GM18519 (cell line): ENCODE measurements at regions not wholly inside any gene's neighbourhood (a gene's known extent, or its start where the extent isn't known, plus 50 kb on each side); places are given as distances from the start of the nearest gene placed in this dataset.
A peak's percentile ranks its signal among the peaks of the same experiment; 100 is the strongest.

ENCODE experiments used
- ATAC-seq: cut with Tn5 transposase; IDR thresholded peaks from one replicate; pipeline ENCODE4 v1.9.1; 2021; ENCODE audit warnings: mild to moderate bottlenecking, moderate library complexity; ENCODE audit not compliant: unreplicated experiment, low FRiP score

DNA sequence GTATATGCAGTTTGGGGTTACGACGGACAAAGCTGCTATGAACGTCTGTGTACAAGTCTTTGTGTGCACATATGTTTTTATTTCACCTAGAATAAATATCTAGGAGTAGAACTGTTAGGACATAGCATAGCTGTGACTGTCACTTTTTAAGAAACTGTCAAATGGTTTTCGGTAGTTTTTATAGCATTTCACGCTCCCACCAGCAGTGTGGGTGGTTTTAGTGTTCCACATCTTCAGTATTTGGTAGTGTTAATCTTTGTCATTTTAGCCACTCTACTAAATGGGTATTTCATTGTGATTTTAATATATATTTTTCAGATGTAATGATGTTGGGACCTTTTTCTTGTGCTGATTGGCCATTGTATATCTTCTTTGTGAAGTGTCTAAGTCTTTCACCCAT, 109.1 kb upstream of the BCAT1 start:
- no peak for ATAC-seq

DNA sequence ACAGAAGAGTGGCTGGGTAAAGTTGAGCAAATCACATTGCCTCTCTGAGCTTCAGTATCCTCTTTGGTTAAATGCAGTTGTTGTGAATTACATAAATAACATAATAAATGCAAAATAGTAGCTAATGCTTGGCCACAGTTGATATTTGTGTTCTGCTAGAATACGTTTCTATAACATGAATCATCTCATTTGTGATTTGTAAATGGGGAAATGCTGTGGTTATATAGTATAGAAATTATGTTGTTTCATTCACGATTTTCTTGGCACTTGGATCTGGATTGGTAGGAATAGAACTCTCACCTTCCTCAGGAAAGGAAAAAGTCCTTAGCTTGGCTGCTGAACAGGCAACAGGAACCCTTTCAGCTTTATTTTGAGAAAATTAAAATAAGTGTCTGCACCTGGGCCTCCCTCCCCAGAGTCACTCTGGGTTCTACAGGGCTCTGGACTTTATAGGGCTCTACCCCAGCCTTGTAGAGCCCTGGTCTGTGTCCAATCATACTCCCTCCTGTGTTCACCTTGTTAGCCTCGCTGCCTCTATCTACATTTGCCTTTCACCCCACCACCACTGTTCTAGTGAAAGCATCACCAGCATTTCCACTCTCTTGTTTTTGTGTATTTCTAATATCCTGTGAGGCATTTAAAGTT, 107.7 kb upstream of the BCAT1 start:
- ATAC-seq, result no peak

DNA sequence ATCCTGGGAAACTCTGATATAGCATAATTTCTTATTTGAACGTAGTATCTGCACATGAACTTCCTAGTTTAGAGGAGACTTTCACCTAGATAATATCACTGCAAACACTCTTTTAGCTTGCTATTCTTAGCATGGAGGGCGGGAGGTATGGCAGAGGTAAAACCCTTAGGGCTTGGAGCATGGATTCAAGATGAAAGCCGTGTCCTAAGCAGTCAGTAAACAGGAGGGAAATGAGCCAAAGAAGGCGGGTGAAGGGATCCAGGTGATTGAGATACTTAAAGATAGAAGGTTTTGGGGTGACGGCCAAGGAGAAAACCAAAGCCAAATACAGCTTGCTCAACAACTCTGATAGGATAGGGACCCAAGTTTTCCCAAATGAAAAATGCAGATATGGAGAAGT, 107.1 kb upstream of the BCAT1 start:
- no peak for ATAC-seq

DNA sequence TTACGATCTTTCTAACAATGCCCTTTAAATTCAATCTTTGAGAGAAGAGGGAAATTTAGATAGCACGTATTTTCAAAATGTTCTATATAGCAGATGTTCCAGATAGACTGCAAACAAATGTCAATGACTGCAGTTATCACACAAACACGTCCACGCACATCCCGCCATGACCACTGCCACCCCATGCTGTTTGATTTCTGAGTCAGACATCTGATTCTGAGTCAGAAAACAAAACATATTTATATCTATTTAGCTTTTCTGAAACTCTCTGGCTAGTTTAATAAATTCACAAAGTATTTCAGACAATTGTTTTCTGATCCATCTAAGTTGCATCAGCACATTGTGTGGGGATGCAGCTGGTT, 105.9 kb upstream of the BCAT1 start:
- ATAC-seq, result no peak

DNA sequence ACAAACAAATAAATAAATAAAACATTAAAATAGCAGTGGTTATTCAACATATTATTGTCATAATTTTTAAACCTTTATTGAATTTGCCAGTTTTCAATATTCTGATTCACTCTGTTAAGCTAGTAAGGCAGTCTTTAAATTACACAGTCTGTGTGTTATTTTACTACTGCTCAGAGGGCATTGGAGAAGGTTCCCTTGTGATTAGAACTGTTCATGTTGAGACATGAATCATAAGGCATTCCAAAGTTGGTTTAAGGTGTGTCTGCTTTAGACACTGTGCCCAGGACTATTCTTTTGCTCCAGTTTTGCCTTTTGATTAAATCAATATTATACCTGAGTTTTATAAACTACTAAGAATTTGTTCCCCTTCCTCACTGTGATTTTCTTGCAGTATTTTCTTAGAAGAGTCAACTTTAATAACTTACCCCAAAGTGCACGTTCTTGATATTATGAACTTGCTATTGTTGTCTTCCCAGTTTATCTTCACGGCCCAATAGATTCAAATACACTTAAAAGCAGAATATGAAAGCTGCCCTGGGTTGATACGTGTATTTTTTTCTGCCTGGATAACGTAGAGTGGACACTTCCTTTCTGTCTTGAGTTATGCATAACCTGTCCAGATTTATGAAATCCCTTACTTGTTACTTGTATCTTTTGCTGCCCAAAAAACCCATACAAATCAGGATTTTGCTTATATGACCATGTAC, 105.3 kb upstream of the BCAT1 start:
- no peak for ATAC-seq

DNA sequence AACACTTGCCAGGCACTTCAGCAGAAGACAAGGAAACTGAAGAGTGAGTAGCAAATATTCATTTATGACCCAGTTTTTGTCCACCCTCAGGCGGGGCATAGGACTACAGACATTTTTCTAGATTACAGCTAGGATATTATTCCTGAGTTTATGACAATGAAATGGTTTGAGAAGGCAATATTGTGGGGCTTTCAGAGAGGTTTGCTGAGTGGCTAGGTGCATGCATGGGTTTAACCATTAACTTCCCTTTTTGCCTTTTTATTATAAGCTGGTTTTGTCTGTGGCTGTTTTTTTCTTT, 104.0 kb upstream of the BCAT1 start:
- ATAC-seq, result no peak

DNA sequence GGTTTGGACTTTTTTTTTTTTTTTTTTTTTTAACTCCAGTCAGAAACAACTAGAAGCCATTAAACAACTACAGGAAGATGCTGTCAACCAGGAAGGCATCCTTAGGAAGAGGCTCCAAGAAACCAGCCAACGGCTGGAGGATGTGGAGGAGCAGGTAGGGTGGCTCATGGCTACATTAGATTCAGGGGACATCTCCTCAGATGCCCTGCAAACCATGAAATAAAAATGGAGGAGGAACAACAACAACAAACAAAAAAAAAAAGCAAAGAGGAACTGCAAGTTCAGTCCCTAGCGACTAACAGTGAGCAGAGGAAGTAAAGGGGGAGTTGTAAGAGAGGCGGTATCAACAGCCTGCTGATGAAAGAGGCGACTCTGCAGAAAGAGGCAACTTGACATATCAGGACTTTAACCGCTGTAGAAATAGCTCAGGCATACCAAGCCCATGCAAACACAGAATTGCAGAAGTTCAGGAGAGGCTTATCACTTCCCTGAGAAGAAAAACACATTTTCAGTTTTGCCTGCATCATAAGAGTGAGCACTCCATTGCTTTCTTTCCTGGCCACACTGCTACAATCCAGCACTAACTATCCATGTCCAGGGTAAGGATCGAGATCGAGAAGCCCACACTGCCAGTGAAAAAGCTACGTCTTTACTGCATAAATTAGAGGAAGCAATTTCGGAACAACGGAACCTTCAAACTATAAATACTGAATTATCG, 103.5 kb upstream of the BCAT1 start:
- peak; percentile 58 for ATAC-seq

DNA sequence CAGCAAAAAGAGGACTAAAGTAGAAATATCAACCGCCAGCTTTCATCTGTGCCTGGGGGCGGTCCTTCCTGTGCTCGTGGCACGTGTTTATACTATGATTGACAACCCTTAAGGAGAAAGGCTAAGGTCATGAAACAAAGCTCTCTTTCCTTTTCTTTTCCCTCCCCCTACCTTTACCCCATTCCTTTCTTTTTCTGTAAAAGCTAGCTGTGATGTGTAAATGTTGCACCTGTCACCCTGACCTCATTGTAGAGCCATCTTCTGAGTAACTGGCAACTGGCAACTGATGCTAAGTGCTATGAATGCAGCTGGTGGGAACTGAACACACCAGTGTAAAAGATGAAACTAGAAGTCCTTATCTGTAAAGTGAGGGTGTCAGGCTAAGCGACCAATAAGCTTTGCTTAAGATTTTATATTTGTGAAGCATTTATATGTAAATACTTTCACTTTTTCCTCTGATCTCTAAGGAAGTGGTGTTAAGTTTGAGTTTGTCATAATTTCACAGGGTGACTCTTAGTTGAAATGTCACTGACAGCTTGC, 102.8 kb upstream of the BCAT1 start:
- ATAC-seq, result peak; percentile 43

DNA sequence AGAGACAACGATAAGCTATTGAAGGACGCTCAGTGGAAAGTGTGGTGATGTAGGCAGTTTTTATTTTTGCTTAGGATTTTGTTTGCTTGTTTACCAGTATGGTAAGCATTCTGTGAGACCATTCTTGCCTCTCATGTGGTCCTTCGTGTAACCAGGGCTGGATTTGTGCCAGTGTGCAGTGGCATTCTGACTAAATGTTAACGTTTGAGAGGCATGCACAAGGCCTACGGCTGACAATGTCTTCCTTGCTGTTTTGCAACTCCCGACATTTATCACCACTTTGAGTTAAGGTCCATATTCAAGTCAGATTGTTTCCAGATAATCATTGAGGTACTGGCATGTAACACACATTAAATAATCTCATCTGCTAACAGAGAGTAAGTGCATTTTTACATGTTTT, 102.3 kb upstream of the BCAT1 start:
- ATAC-seq, result no peak

DNA sequence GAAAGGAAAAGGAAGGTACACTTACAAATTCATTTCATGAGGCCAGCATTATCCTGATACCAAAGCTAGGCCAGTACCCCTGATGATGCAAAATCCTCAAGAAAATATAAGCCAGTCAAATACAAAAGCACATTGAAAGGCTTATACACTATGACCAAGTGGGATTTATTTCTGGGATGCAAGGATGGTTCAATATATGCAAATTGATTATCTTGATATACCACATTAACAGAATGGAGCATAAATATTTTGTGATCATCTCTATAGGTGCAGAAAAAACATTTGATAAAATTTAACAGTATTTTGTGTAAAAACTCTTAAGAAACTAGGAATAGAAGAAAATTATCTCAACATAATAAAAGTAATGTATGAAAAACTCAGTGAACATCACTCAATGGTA, 97.0 kb upstream of the BCAT1 start:
- no peak for ATAC-seq

DNA sequence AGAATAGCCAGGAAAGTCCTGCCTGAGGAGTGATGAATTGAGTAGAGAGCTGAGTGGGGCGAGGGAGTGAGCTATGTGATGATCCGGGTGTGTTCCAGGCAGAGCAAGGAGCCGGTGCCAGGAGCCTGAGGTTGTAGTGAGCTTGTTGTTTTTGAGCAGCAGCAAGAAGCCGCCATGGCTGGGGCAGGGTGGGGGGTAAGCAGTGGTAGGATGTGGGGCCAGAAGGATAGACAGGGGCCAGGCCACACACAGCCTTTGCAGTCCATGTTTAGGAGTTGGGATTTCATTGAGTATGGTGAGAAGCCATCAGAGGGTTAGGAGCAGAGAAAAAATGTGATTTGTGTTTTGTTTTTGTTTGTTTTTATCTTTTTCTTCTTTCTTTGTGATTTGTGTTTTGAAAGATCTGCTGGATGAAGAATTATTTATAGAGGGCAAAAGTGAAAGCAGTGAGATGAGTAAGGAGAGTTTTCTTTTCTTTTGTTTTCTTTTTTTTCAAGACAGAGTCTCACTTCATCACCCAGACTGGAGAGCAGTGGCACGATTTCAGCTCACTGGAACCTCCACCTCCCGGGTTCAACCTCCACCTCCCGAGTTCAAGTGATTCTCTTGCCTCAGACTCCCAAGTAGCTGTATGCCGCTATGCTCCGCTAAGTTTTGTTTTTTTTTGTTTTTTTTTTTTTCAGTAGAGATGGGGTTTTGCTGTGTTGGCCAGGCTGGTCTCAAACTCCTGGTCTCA, 92.3 kb upstream of the BCAT1 start:
- peak; percentile 64 for ATAC-seq

DNA sequence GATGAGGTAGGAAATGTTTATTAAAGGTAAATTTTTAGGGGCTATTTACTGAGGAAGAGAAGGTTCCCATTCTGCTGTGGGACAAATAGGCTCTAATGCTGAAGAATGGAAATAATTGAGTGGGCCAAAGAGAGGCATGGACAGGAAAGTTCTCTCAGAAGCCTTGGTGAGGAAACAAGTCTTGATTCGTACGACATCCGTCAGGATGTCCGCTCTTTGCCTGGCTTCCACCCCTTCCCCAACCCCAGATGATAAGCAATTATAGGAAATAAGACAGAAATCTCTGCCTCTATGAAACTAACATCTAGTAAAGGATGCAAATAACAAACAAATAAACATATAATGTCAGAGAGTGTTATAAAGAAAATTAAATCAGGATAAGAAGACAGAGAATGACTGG, 91.7 kb upstream of the BCAT1 start:
- ATAC-seq, result no peak

DNA sequence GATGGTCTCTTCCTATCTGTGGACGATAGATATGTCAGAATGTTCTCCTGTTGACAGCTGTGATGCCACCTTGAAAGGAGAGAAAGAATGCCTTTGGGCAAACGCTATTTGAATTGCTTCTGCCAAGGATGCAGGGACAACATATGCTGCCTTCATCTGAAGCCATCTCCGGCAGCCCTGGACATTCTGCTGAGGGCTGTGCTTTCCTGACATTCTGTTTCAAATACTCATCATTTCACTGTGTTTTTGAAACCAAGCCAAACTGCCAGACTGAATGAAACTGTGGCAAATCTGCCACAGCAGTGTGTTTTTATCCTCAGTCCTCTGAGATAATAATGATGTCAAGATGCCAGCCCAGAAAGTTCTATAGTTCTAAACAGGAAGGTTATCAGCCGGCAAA, 85.8 kb upstream of the BCAT1 start:
- no peak for ATAC-seq

DNA sequence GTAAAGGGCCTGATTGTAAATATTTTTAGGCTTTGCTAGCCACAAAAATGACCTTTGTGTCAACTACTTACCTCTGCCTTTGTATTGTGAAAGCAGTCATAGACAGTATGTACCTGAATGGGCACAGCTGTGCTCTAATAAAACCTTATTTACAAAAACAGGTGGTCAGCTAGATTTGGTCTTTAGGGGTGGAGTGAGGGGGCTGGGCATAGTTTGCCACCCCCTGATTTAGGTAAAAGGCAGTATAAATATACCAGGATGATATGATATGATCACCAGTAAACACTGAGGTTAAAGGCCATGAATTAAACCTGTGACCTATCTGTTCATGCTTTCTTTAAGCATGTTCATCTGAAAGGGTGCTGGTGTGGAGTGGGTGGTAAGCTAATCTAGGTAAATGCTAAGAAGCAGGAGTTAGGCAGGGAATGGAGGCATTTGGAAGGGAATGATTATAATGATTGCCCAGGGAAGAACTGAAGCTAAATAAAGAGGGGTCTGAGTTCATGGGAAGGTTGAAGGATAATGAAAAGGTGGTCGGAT, 77.1 kb upstream of the BCAT1 start:
- no peak for ATAC-seq

DNA sequence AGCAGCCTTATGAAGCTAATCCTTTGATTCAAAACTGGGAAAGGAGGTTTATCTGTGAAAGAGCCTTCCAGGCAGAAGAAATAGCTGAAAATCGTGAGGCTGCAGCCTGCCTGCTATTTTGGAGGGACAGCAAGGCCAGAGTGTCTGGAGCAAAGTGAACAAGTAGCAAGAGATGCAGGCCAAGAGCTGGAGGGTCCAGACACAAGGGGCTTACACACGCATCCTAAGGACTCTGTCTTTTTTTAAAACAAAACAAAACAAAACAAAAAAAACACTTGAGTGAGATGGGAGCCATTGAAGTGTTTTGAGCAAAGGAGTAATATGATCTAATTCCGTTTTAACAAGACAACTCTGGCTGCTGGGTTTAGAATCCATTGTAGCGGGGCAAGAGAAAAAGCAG, 76.4 kb upstream of the BCAT1 start:
- no peak for ATAC-seq

DNA sequence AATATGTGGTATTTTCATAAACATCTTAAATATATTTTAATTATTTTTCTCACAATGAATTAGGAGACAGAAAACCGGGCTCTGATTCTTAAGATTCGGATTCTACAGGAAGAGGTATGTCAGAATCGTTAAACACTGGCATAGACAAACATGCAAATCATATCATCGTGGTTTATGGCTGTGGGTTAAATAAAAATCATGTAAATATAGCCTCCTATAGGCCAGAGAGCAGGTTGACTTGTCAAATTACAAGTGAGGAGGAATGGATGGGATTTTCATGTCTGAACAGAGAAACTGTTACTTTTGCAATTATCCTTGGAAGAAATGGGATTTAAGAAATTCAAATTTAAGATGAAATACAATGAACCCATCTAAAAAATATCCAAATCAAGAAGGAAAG, 74.9 kb upstream of the BCAT1 start:
- no peak for ATAC-seq

DNA sequence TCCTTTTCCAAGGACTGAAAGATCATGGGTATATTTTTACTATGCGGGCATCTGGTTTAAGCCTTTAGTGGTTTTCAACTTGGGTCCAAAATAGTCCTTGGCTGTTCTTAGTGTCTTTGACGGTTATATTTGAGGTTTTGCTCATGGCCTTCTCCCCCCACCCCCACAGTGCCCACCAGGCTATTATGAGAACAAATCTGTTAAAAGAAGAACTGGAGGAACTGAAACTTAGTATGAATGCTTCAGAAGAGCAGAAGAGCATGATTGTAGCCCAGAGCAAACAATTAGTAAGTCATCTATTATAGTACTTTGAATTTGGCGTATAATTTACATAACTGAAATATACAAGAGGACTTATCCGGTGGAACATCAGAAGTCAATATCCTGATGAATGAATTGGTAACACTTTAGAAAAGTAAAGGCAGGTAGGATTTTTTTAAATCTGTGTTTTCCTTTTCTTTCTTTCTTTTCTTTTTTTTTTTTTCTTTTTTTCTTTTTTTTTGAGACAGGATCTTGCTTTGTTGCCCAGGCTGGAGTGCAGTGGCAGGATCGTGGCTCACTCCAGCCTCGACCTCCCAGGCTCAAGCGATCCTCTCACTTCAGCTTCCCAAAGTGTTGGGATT, 71.8 kb upstream of the BCAT1 start:
- ATAC-seq, result peak; percentile 81

DNA sequence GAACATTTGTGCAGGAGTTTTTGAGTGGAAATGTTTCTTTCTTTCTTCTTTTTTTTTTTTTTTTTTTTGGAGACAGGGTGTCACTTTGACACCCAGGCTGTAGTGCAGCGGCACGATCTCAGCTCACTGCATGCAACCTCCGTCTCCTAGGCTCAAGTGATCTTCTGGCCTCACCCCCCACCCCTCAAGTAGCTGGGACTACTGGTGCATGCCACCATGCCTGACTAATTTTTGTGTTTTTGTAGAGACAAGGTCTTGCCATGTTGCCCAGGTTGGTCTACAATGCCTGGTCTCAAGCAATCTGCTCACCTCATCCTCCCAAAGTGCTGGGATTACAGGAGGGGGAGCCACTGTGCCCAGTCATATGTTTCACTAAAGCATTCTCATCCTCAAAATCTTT, 69.2 kb upstream of the BCAT1 start:
- ATAC-seq, result no peak

DNA sequence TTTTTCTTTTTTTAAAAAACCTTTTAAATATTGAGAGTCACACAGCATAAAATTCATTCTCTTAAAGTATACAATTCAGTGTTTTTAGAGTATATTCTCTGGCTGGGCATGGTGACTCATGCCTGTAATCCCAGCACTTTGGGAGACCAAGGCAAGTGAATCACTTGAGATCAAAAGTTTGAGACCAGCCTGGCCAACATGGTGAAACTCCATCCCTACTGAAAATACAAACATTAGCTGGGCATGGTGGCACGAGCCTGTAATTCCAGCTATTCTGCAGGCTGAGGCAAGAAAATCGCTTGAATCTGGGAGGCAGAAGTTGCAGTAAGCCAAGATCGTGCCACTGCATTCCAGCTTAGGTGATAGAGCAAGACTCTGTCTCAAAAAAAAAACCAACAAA, 68.4 kb upstream of the BCAT1 start:
- no peak for ATAC-seq

DNA sequence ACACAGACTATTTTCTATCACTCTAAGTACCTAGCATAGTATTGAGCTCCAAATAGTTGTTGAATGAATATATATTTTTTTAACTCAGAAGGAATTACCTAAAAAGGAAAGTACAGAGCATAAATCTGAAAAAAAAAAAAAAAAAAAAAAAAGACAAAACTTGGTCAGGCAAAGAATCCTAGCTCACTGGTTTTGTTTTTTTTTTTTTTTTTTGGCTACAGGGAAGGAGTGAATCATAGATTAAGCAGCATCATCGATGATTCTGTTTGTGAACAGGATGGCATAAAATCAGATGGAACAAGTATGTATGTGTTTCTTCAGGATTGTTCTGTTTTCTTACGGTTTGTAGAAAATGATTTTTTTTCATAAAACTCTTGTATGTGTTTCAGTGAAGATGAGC, 66.1 kb upstream of the BCAT1 start:
- no peak for ATAC-seq

DNA sequence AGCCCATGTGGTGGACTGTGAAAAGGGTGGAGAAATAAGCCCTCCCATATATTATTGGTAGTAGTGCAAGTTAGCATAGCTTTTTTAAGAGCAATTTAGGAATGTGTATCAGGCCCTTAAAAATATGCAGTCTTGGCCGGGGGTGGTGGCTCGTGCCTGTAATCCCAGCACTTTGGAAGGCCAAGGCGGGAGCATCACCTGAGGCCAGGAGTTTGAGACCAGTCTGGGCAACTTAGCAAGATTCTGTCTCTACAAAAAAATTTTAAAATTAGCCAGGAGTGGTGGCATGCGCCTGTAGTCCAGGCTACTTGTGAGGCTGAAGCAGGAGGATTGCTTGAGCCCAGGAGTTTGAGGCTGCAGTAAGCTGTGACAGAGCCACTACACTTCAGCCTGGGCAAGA, 64.2 kb upstream of the BCAT1 start:
- ATAC-seq, result no peak
